C4-2B (cell line): ENCODE measurements at regions not wholly inside any gene's neighbourhood (a gene's known extent, or its start where the extent isn't known, plus 50 kb on each side); places are given as distances from the start of the nearest gene placed in this dataset.

Experiments used
- H3K27ac ChIP-seq: fragments of 450-650 bp; 2 replicates; pipeline ENCODE4 v1.5.1; 2017
- CTCF ChIP-seq: fragments of 450-650 bp; conservative IDR thresholded peaks from 2 replicates; pipeline ENCODE4 v1.5.1; 2017; ENCODE audit warnings: mild to moderate bottlenecking
- ZFX ChIP-seq: fragments of 450-650 bp; IDR thresholded peaks from 2 replicates; pipeline ENCODE4 v1.6.1; 2017

DNA sequence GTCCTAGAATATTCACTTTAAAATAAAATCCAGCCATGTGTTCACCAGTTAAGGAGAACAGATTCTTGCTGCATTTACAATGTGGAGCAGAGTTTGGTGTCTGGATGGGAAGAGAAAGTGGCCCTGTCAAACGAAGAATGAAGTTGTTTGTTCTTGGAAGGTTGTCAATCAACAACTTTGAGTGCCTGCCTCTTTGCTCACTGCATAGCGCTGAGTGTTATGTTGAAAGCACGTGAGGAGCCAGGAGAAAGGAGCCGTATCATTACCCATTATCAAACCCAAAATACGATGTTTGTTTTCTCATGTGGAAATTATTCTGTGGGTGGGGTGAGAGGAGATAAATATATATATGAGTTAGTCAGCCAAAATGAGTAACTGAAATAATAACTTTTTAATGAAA is 492.5 kb upstream of the POU3F3 start:
- TF ChIP-seq CTCF (no peak), ZFX (no peak)
- no peak overlapping the region for H3K27ac ChIP-seq

DNA sequence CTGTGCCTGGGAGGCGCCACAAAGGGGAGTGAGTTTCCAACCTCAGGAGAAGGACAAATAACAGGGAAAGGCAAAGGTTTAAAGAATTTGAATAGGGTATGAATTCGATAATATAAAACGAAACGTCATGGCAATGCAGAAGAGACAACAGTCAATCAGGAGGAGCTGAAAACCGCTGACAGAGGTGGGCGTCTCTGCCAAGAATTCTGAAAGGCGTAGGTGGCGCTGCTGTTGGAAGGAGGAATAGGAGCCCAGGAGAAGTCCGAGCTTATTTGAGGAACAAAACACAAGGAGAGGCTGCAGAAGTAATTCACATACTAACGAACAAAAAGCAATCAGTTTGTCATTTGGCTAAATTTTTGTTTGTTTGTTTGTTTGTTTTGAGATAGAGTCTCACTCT is 485.8 kb upstream of the POU3F3 start:
- peak; percentile 20; the same call in 1 of the 2 replicates for TF ChIP-seq CTCF
- TF ChIP-seq ZFX, result no peak
- no peak overlapping the region for H3K27ac ChIP-seq

DNA sequence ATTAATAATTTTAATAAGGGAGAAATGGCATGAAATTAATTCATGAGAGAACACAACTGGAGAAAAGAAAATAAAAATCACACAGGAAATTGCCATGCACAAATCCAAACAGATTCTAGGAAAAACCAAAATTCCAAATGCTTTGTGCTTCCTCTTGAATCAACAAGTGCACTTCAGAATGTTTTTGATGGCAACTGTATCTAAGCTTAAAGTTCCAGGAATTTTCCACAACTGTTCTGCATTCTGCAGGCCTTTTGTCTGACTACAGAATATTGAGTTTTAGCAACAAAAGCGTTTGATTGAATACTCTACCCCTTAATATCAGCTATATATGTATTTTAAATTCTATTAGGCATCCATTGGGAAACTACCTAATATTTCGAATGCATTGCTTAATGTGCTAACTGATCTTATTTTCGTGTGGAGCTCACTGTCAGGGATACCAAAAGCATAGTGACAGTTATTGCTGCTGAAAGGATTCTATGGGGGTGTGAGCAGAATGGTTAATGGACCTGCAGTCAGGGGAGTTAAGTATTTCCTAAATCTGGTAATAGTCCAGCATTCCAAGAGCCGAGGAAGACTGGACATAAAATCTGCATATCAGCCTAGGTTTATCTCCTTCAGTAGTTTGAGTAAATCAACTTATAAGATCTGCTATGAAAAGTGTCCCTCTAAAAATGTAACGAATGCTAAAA is 482.7 kb upstream of the POU3F3 start:
- no peak overlapping the region for H3K27ac ChIP-seq
- TF ChIP-seq ZFX, result no peak
- TF ChIP-seq CTCF, result no peak

GRCh38 chr2:104375206-104375605 is 478.7 kb upstream of the POU3F3 start:
- no peak overlapping the region for H3K27ac ChIP-seq
- TF ChIP-seq CTCF, result no peak
- TF ChIP-seq ZFX, result no peak

GRCh38 chr2:104378853-104379374 is 475.0 kb upstream of the POU3F3 start:
- no peak overlapping the region for H3K27ac ChIP-seq
- TF ChIP-seq CTCF (no peak), ZFX (no peak)

DNA sequence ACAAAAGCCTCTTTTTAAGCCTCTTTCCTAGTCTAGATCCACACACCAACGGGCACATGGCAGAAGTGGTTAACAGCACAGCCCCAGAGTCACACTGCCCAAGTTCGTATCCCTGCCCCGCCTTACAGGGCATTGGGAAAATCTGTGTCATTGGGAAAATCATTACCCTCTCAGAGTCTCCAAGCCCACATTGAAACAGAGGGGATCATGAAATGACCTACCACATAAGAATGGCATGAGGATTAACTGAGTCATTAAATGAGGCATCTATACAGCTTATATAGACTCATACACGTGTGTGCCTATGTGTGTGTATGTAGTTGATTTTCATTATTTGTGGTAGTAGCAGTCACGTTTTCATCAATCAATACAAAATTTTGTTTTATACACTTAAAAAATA is 469.0 kb upstream of the POU3F3 start:
- H3K27ac ChIP-seq, result no peak overlapping the region

More for the DNA sequence above, 469.0 kb upstream of the POU3F3 start:
- TF ChIP-seq ZFX (no peak), CTCF (no peak)
